ENCODE measurements at regions not wholly inside any gene's neighbourhood (a gene's known extent, or its start where the extent isn't known, plus 50 kb on each side); places are given as distances from the start of the nearest gene placed in this dataset.

DNA sequence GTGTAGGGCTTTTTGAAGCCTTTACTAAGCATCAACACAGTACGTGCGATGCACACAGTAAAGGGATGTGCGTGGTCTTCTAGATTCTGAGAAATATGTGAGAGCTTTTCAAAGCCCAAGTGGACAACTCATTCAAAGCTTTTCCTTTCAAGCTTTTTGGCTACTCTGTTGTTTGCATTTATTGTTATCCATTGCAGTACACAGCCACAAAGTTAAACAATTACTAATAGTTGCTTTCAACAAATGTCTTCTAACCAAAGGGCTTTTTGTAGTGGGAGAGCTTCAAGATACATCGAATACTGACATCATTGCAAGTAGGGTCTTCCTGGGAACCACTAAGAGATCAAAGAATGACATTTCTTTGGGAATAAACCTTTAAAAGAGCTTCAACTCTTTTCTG, 97.9 kb upstream of the ETV3 start:
- ATAC-seq (ENCODE audit: low read depth) (no peak), DNase-seq (ENCODE audit: low spot score) (no peak)
- Histone ChIP-seq H3K9me3 (ENCODE audit: severe bottlenecking) (no peaks in the 10 kb centered on the region), H3K4me1 (ENCODE audit: insufficient read depth, poor library complexity, severe bottlenecking) (no peaks in the 10 kb centered on the region), H3K27ac (ENCODE audit: poor library complexity, severe bottlenecking) (no peak overlapping the region), H3K4me3 (ENCODE audit: severe bottlenecking) (no peak overlapping the region), H3K27me3 (ENCODE audit: insufficient read depth, poor library complexity, severe bottlenecking) (peaks cover 6% of the 10 kb centered on the region), H3K36me3 (ENCODE audit: low read depth) (no peaks in the 10 kb centered on the region)
- TF ChIP-seq, protein P1, sequence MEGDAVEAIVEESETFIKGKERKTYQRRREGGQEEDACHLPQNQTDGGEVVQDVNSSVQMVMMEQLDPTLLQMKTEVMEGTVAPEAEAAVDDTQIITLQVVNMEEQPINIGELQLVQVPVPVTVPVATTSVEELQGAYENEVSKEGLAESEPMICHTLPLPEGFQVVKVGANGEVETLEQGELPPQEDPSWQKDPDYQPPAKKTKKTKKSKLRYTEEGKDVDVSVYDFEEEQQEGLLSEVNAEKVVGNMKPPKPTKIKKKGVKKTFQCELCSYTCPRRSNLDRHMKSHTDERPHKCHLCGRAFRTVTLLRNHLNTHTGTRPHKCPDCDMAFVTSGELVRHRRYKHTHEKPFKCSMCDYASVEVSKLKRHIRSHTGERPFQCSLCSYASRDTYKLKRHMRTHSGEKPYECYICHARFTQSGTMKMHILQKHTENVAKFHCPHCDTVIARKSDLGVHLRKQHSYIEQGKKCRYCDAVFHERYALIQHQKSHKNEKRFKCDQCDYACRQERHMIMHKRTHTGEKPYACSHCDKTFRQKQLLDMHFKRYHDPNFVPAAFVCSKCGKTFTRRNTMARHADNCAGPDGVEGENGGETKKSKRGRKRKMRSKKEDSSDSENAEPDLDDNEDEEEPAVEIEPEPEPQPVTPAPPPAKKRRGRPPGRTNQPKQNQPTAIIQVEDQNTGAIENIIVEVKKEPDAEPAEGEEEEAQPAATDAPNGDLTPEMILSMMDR (IDR thresholded peaks at IDR 0.05; ENCODE audit: poor library complexity, severe bottlenecking), result no peak

DNA sequence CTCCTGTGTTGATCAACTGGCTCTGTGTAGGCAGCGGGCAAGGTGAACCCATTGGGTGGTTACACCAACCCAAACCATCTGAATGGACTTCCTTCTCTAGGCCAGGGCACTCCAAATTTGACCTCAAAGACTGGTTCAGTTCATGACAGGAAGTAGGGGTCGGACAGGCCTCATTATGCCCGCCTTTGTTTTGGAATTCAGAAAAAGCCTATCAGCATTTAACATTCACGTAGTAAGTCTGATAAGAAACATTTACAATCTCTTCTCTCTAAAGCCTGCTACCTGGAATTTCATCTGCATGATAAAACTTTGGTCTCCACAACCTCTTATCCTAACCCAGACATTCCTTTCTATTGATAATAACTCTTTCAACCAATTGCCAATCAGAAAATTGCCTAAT, 97.1 kb upstream of the ETV3 start:
- H3K27me3 ChIP-seq (ENCODE audit: insufficient read depth, poor library complexity, severe bottlenecking), result peaks cover 6% of the 10 kb centered on the region
- no peak overlapping the region for H3K27ac ChIP-seq (ENCODE audit: poor library complexity, severe bottlenecking)
- H3K36me3 ChIP-seq (ENCODE audit: low read depth), result no peaks in the 10 kb centered on the region
- ATAC-seq (ENCODE audit: low read depth) (no peak), DNase-seq (ENCODE audit: low spot score) (no peak)
- no peak overlapping the region for H3K4me3 ChIP-seq (ENCODE audit: severe bottlenecking)
- no peaks in the 10 kb centered on the region for H3K9me3 ChIP-seq (ENCODE audit: severe bottlenecking)
- TF ChIP-seq, protein P1 (IDR thresholded peaks at IDR 0.05; ENCODE audit: poor library complexity, severe bottlenecking), result no peak
- no peaks in the 10 kb centered on the region for H3K4me1 ChIP-seq (ENCODE audit: insufficient read depth, poor library complexity, severe bottlenecking)

DNA sequence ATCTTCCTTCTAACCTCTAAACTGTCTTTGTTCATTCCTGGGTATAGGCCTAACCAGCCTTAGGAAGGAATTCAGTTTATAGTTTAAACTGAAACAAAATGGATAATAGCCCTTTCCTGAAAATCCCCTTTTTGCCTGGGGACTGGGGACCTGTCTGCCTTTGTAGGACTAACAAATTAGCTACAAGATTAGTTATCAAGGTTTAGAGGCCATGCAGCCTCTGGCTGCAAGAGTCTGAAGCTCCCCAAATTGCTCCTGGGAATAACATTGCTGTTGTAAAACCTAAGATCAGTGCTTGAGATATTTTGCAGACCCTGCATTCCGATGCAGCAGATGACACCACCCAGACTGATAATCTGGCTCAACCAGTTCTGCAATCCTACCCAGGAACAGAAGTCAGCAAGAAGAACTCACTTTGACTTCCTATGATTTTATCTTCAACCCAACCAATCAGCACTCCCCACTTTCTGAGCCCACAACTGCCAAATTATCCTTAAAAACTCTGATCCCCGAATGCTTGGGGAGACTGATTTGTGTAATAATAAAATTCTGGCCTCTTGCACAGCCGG, 96.6 kb upstream of the ETV3 start:
- ATAC-seq (ENCODE audit: low read depth) (no peak), DNase-seq (ENCODE audit: low spot score) (no peak)
- no peaks in the 10 kb centered on the region for H3K9me3 ChIP-seq (ENCODE audit: severe bottlenecking)
- no peak overlapping the region for H3K27ac ChIP-seq (ENCODE audit: poor library complexity, severe bottlenecking)
- TF ChIP-seq, protein P1 (IDR thresholded peaks at IDR 0.05; ENCODE audit: poor library complexity, severe bottlenecking), result no peak
- peaks cover 6% of the 10 kb centered on the region for H3K27me3 ChIP-seq (ENCODE audit: insufficient read depth, poor library complexity, severe bottlenecking)
- H3K4me3 ChIP-seq (ENCODE audit: severe bottlenecking), result no peak overlapping the region
- no peaks in the 10 kb centered on the region for H3K36me3 ChIP-seq (ENCODE audit: low read depth)
- no peaks in the 10 kb centered on the region for H3K4me1 ChIP-seq (ENCODE audit: insufficient read depth, poor library complexity, severe bottlenecking)

DNA sequence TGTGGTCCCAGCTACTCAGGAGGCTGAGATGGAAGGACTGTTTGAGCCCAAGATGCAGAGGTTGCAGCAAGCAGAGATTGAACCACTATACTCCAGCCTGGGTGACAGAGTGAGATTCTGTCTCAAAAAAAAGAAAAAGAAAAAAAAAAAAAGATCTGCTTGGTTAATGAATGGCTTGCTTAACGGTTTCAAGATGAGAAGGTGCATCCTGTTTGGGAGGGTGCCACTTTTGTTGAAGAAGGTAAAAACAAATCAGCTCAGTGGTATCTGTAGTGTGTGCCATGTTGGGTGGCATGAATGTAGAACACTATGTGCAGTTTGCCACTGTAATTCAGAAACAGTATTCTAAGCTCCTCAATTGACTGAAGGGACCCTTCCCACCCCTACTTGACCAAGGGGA, 94.9 kb upstream of the ETV3 start:
- Histone ChIP-seq H3K4me1 (ENCODE audit: insufficient read depth, poor library complexity, severe bottlenecking) (no peaks in the 10 kb centered on the region), H3K4me3 (ENCODE audit: severe bottlenecking) (no peak overlapping the region), H3K36me3 (ENCODE audit: low read depth) (no peaks in the 10 kb centered on the region), H3K27ac (ENCODE audit: poor library complexity, severe bottlenecking) (no peak overlapping the region), H3K9me3 (ENCODE audit: severe bottlenecking) (no peaks in the 10 kb centered on the region), H3K27me3 (ENCODE audit: insufficient read depth, poor library complexity, severe bottlenecking) (peaks cover 2% of the 10 kb centered on the region)
- no peak for DNase-seq (ENCODE audit: low spot score)
- TF ChIP-seq, protein P1 (IDR thresholded peaks at IDR 0.05; ENCODE audit: poor library complexity, severe bottlenecking), result no peak
- ATAC-seq (ENCODE audit: low read depth), result no peak

DNA sequence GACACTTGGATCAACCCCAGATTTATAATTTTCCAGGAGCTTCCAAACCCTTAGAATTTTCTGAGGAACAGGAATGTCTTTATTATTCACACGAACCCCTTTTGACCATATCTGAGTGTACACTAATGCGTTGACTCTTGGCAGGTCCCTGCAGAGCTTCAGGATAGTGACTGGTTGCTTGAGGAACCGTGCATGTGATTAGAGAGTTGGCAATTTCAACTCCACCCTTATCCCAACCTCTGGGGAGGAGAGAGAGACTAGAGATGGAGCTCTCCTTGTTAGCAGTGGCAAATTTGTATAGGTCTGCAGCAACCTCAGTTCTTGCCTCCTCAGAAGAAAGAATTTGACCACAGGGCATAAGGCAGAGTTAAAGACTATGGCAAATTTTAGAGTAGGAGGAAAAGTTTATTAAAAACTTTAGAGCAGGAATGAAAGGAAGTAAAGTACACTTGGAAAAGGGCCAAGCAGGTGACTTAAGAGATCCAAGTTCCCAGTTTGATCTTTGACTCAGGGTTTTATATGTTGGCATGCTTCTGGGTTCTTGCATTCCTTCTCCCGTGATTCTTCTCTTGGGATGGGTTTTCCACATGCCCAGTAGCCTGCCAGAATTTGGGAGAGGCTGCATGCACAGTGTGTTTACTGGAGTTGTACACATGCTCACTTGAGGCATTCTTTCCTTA, 93.8 kb upstream of the ETV3 start:
- TF ChIP-seq, protein P1 (IDR thresholded peaks at IDR 0.05; ENCODE audit: poor library complexity, severe bottlenecking), result no peak
- no peak for ATAC-seq (ENCODE audit: low read depth)
- H3K4me1 ChIP-seq (ENCODE audit: insufficient read depth, poor library complexity, severe bottlenecking), result no peaks in the 10 kb centered on the region
- no peak for DNase-seq (ENCODE audit: low spot score)
- H3K4me3 ChIP-seq (ENCODE audit: severe bottlenecking), result no peak overlapping the region
- no peaks in the 10 kb centered on the region for H3K27me3 ChIP-seq (ENCODE audit: insufficient read depth, poor library complexity, severe bottlenecking)
- no peak overlapping the region for H3K27ac ChIP-seq (ENCODE audit: poor library complexity, severe bottlenecking)
- no peaks in the 10 kb centered on the region for H3K36me3 ChIP-seq (ENCODE audit: low read depth)
- H3K9me3 ChIP-seq (ENCODE audit: severe bottlenecking), result no peaks in the 10 kb centered on the region

All from RWPE2 (cell line).